IMR-90 (cell line): ENCODE measurements at regions not wholly inside any gene's neighbourhood (a gene's known extent, or its start where the extent isn't known, plus 50 kb on each side); places are given as distances from the start of the nearest gene placed in this dataset.

Source experiments
- ATAC-seq: fragments of 200-7000 bp; cut with Tn5 transposase; 2 replicates; pipeline ENCODE4 v1.9.1; 2020; ENCODE audit warnings: low read depth, mild to moderate bottlenecking, moderate library complexity
- BruUV-seq: library from RNA; stranded (reverse); fragments of 400-500 nt; replicated peaks from 2 replicates; lab custom pipeline; 2021; lab: Mats Ljungman, UMichigan
- CTCF ChIA-PET: fragments of 300-600 bp; formaldehyde crosslinking; extraction: SDS; loops from one replicate; lab custom pipeline; 2021; ENCODE audit warnings: antibody characterized with exemption; lab: Yijun Ruan, JAX
- POLR2A ChIA-PET: fragments of 300-600 bp; sonication (Branson Sonifier 250); formaldehyde crosslinking; loops from one replicate; lab custom pipeline; 2022; ENCODE audit warnings: antibody characterized with exemption; ENCODE audit not compliant: unreplicated experiment; lab: Charles Lee
- DNase-seq: peaks from one replicate; pipeline ENCODE4 v3.0.0; 2013
- H2AFZ ChIP-seq: replicated peaks from 2 replicates; pipeline ENCODE3; 2013; ENCODE audit warnings: low read length, mild to moderate bottlenecking; ENCODE audit not compliant: poor library complexity
- H2AK5ac ChIP-seq: 2 replicates; pipeline ENCODE4 v1.6.1; 2013; ENCODE audit warnings: low read depth, low read length, inconsistent platforms
- H2AK9ac ChIP-seq: replicated peaks from 2 replicates; pipeline ENCODE3; 2013; ENCODE audit warnings: mild to moderate bottlenecking, low read depth, low read length, moderate library complexity; ENCODE audit not compliant: poor library complexity
- H2BK120ac ChIP-seq: 2 replicates; pipeline ENCODE4 v1.6.1; 2013; ENCODE audit warnings: low read depth, low read length, inconsistent platforms
- H2BK15ac ChIP-seq: 3 replicates; pipeline ENCODE4 v1.6.1; 2013; ENCODE audit warnings: low read depth, low read length, inconsistent platforms
- H2BK20ac ChIP-seq: 2 replicates; pipeline ENCODE4 v1.6.1; 2013; ENCODE audit warnings: low read depth, mild to moderate bottlenecking, inconsistent platforms, low read length, moderate library complexity
- H2BK5ac ChIP-seq: 2 replicates; pipeline ENCODE4 v1.6.1; 2013; ENCODE audit warnings: mild to moderate bottlenecking, low read depth, low read length, inconsistent platforms; ENCODE audit not compliant: poor library complexity, severe bottlenecking
- H3K14ac ChIP-seq: replicated peaks from 2 replicates; pipeline ENCODE4 v1.6.1; 2013; ENCODE audit warnings: low read depth, low read length, inconsistent platforms
- H3K18ac ChIP-seq: 2 replicates; pipeline ENCODE4 v1.6.1; 2013; ENCODE audit warnings: low read depth, low read length, control low read depth
- H3K23ac ChIP-seq: 2 replicates; pipeline ENCODE4 v1.6.1; 2013; ENCODE audit warnings: low read depth, low read length, inconsistent platforms
- H3K27ac ChIP-seq: 2 replicates; pipeline ENCODE4 v1.5.1; 2013; ENCODE audit warnings: mild to moderate bottlenecking, control low read depth, low read length; ENCODE audit not compliant: insufficient read depth
- H3K27me3 ChIP-seq: 2 replicates; pipeline ENCODE4 v1.6.1; 2013; ENCODE audit warnings: low read length; ENCODE audit not compliant: control insufficient read depth, insufficient read depth
- H3K36me3 ChIP-seq: 2 replicates; pipeline ENCODE4 v1.6.1; 2013; ENCODE audit warnings: low read length, mixed read lengths; ENCODE audit not compliant: control insufficient read depth, insufficient read depth
- H3K4ac ChIP-seq: 2 replicates; pipeline ENCODE4 v1.6.1; 2013; ENCODE audit warnings: low read depth, low read length, inconsistent platforms
- H3K4me1 ChIP-seq: 2 replicates; pipeline ENCODE4 v1.6.1; 2013; ENCODE audit warnings: low read length, mixed read lengths; ENCODE audit not compliant: control insufficient read depth, insufficient read depth
- H3K4me2 ChIP-seq: 2 replicates; pipeline ENCODE4 v1.6.1; 2013; ENCODE audit warnings: low read depth, mild to moderate bottlenecking, control low read depth, low read length, moderate library complexity
- H3K4me3 ChIP-seq: 2 replicates; pipeline ENCODE4 v1.5.1; 2013; ENCODE audit warnings: low read depth, mild to moderate bottlenecking, control low read depth, low read length, moderate library complexity; ENCODE audit not compliant: insufficient read depth
- H3K56ac ChIP-seq: 2 replicates; pipeline ENCODE4 v1.6.1; 2013; ENCODE audit warnings: low read length, inconsistent platforms; ENCODE audit not compliant: insufficient read depth; ENCODE audit errors: extremely low read depth
- H3K79me1 ChIP-seq, 2 experiments: 2 replicates each; pipeline ENCODE4 v1.6.1; 2013; ENCODE audit warnings: low read length in 2 of 2, inconsistent platforms in 1 of 2, low read depth in 1 of 2
- H3K9ac ChIP-seq: 2 replicates; pipeline ENCODE4 v1.6.1; 2013; ENCODE audit warnings: low read depth, low read length, control low read depth
- H3K9me1 ChIP-seq: 2 replicates; pipeline ENCODE4 v1.6.1; 2013; ENCODE audit warnings: low read length, inconsistent platforms; ENCODE audit not compliant: insufficient read depth
- H3K9me3 ChIP-seq: 2 replicates; pipeline ENCODE4 v1.6.1; 2013; ENCODE audit warnings: low read length; ENCODE audit not compliant: control insufficient read depth, insufficient read depth
- H4K20me1 ChIP-seq: 2 replicates; pipeline ENCODE4 v1.6.1; 2013; ENCODE audit warnings: low read length, inconsistent platforms; ENCODE audit not compliant: insufficient read depth
- H4K5ac ChIP-seq: 2 replicates; pipeline ENCODE4 v1.6.1; 2013; ENCODE audit warnings: mild to moderate bottlenecking, low read depth, low read length, control low read depth
- H4K8ac ChIP-seq, 2 experiments: 2 replicates each; pipeline ENCODE4 v1.6.1; 2013; ENCODE audit warnings: low read depth in 2 of 2, low read length in 2 of 2, control low read depth in 1 of 2, inconsistent platforms in 1 of 2
- H4K91ac ChIP-seq: 2 replicates; pipeline ENCODE4 v1.6.1; 2013; ENCODE audit warnings: low read depth, low read length, inconsistent platforms; ENCODE audit not compliant: insufficient read depth
- BHLHE40 ChIP-seq: fragments of 150-350 bp; IDR thresholded peaks from 2 replicates; pipeline ENCODE4 v1.6.1; 2016; ENCODE audit warnings: mild to moderate bottlenecking, low read depth, low read length
- CEBPB ChIP-seq: IDR thresholded peaks from 2 replicates; pipeline ENCODE4 v1.6.1; 2012; ENCODE audit warnings: low read depth, low read length, improper control_type of control experiment
- CHD1 ChIP-seq: IDR thresholded peaks from 2 replicates; pipeline ENCODE4 v1.6.1; 2012; ENCODE audit warnings: low read depth, low read length, improper control_type of control experiment
- FOS ChIP-seq: fragments of 150-350 bp; IDR thresholded peaks from 2 replicates; pipeline ENCODE4 v1.6.1; 2016; ENCODE audit warnings: low read depth, low read length
- MAFK ChIP-seq: IDR thresholded peaks from 2 replicates; pipeline ENCODE4 v1.6.1; 2012; ENCODE audit warnings: low read depth, low read length, improper control_type of control experiment
- MAZ ChIP-seq: IDR thresholded peaks from 2 replicates; pipeline ENCODE4 v1.6.1; 2012; ENCODE audit warnings: low read depth, mild to moderate bottlenecking, low read length, improper control_type of control experiment, moderate library complexity, borderline replicate concordance
- MXI1 ChIP-seq: IDR thresholded peaks from 2 replicates; pipeline ENCODE4 v1.6.1; 2012; ENCODE audit warnings: low read depth, mild to moderate bottlenecking, low read length, moderate library complexity, borderline replicate concordance
- NFE2L2 ChIP-seq: fragments of 150-350 bp; IDR thresholded peaks from 2 replicates; pipeline ENCODE4 v1.6.1; 2016; ENCODE audit warnings: low read depth, mild to moderate bottlenecking, low read length
- POLR2A ChIP-seq: IDR thresholded peaks from 2 replicates; pipeline ENCODE4 v1.6.1; 2012; ENCODE audit warnings: mild to moderate bottlenecking, low read depth, low read length
- RAD21 ChIP-seq: IDR thresholded peaks from 2 replicates; pipeline ENCODE4 v1.6.1; 2012; ENCODE audit warnings: low read length, improper control_type of control experiment
- RCOR1 ChIP-seq: IDR thresholded peaks from 2 replicates; pipeline ENCODE4 v1.6.1; 2012; ENCODE audit warnings: mild to moderate bottlenecking, low read length, improper control_type of control experiment; ENCODE audit not compliant: insufficient replicate concordance
- RFX5 ChIP-seq: IDR thresholded peaks from 2 replicates; pipeline ENCODE4 v1.8.0; 2012; ENCODE audit warnings: low read depth, mild to moderate bottlenecking, low read length, moderate library complexity
- SMC3 ChIP-seq: fragments of 150-350 bp; IDR thresholded peaks from 2 replicates; pipeline ENCODE4 v1.6.1; 2016; ENCODE audit warnings: low read depth, mild to moderate bottlenecking, antibody characterized with exemption, low read length, moderate library complexity
- USF2 ChIP-seq: fragments of 150-350 bp; IDR thresholded peaks from 2 replicates; pipeline ENCODE4 v1.6.1; 2017; ENCODE audit warnings: mild to moderate bottlenecking, antibody characterized with exemption, low read length, low read depth
- WGBS, 2 experiments: methylation state at CpG; one replicate each; pipeline versions ENCODE4 v1.1.5 to v1.1.7; 2013; ENCODE audit warnings: missing lambda C conversion rate in 2 of 2; ENCODE audit not compliant: insufficient read length in 1 of 2; ENCODE audit errors: extremely low coverage in 2 of 2; 5-methylcytosine and 5-hydroxymethylcytosine counted together
- dilution Hi-C: fragments of 300-500 bp; cut with HindIII; formaldehyde crosslinking; loops from one replicate; pipeline ENCODE4 v1.14.3; 2018; ENCODE audit warnings: low sequenced_read_pairs; ENCODE audit not compliant: unreplicated experiment
- in situ Hi-C: fragments of 300-500 bp; cut with MboI; formaldehyde crosslinking; loops from 3 replicates; pipeline ENCODE4 v1.14.3; 2019; ENCODE audit warnings: low sequenced_read_pairs, inconsistent platforms, mixed read lengths
- intact Hi-C: fragments of 100-400 bp; cut with micrococcal nuclease; formaldehyde crosslinking; loops from 2 replicates; pipeline ENCODE4 v1.10.0; 2022
- TF ChIP-seq, protein P1 (sequence below): conservative IDR thresholded peaks from 2 replicates; pipeline ENCODE4 v1.5.1; 2012; ENCODE audit warnings: mild to moderate bottlenecking, low read depth, low read length, improper control_type of control experiment
- TF ChIP-seq, protein P2 (sequence below): fragments of 150-350 bp; IDR thresholded peaks from 2 replicates; pipeline ENCODE4 v1.6.1; 2016; ENCODE audit warnings: low read depth, mild to moderate bottlenecking, low read length, moderate library complexity, borderline replicate concordance

DNA sequence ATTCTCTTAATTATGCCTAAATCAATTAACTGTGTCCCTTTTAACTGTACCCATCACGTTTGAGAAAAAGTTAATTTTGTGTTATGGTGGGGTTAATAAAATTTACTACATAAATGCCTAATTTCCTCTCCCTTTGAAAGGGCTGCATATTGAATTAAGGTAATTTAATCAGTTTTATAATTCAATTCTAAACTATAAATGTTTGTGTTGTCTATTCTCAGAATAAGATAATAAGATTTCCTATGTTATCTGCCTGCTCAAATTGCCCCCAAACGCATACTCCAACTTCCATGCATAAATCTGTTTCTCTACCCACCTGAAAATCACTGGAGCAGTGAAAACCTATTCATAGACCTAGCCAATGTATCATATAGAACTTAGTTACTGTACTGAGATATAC is 1716.1 kb downstream of the SI start:
- Histone ChIP-seq H4K91ac (no peak overlapping the region), H3K4me3 (no peak overlapping the region), H3K4me1 (no peaks in the 10 kb centered on the region), H4K5ac (no peak overlapping the region), H2AK9ac (no peak overlapping the region), H3K4ac (no peak overlapping the region), H3K14ac (no peak overlapping the region), H2AK5ac (no peak overlapping the region), H4K20me1 (no peaks in the 10 kb centered on the region), H3K9me1 (no peaks in the 10 kb centered on the region), H3K18ac (no peak overlapping the region), H2BK5ac (no peak overlapping the region), H2BK15ac (no peak overlapping the region), H3K9ac (no peak overlapping the region), H2AFZ (no peak overlapping the region), H3K56ac (no peak overlapping the region), H4K8ac (no peak overlapping the region), H2BK120ac (no peak overlapping the region), H3K23ac (no peak overlapping the region), H3K36me3 (no peaks in the 10 kb centered on the region), H3K79me1 (no peaks in the 10 kb centered on the region), H3K4me2 (no peak overlapping the region), H3K9me3 (peaks cover 3% of the 10 kb centered on the region; the same call in 1 of the 2 replicates), H2BK20ac (no peak overlapping the region), H3K27ac (no peak overlapping the region), H3K27me3 (no peaks in the 10 kb centered on the region)
- TF ChIP-seq RFX5 = no peak
- TF ChIP-seq USF2 = no peak
- TF ChIP-seq FOS = no peak
- no peak for TF ChIP-seq CEBPB
- no peak for TF ChIP-seq BHLHE40
- no peak for TF ChIP-seq CHD1
- TF ChIP-seq MAFK = no peak
- TF ChIP-seq, protein P1, sequence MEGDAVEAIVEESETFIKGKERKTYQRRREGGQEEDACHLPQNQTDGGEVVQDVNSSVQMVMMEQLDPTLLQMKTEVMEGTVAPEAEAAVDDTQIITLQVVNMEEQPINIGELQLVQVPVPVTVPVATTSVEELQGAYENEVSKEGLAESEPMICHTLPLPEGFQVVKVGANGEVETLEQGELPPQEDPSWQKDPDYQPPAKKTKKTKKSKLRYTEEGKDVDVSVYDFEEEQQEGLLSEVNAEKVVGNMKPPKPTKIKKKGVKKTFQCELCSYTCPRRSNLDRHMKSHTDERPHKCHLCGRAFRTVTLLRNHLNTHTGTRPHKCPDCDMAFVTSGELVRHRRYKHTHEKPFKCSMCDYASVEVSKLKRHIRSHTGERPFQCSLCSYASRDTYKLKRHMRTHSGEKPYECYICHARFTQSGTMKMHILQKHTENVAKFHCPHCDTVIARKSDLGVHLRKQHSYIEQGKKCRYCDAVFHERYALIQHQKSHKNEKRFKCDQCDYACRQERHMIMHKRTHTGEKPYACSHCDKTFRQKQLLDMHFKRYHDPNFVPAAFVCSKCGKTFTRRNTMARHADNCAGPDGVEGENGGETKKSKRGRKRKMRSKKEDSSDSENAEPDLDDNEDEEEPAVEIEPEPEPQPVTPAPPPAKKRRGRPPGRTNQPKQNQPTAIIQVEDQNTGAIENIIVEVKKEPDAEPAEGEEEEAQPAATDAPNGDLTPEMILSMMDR = no peak
- no peak for TF ChIP-seq NFE2L2
- no peak for TF ChIP-seq SMC3
- TF ChIP-seq RCOR1 = no peak
- no peak for TF ChIP-seq MXI1
- no peak for TF ChIP-seq RAD21
- TF ChIP-seq MAZ = no peak
- TF ChIP-seq, protein P2, sequence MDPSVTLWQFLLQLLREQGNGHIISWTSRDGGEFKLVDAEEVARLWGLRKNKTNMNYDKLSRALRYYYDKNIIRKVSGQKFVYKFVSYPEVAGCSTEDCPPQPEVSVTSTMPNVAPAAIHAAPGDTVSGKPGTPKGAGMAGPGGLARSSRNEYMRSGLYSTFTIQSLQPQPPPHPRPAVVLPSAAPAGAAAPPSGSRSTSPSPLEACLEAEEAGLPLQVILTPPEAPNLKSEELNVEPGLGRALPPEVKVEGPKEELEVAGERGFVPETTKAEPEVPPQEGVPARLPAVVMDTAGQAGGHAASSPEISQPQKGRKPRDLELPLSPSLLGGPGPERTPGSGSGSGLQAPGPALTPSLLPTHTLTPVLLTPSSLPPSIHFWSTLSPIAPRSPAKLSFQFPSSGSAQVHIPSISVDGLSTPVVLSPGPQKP = no peak
- TF ChIP-seq POLR2A = no peak
- POLR2A ChIA-PET = no interaction called here
- WGBS, 2 experiments = no CpG with 5 or more reads among the region's 2 CpGs
- dilution Hi-C loops (no loop called here), in situ Hi-C loops (no loop called here), intact Hi-C loops (no loop called here)
- DNase-seq (no peak), ATAC-seq (no peak)
- BruUV-seq = no TSS peak
- CTCF ChIA-PET = no interaction called here
